AG10803 (cell line): ENCODE measurements at regions not wholly inside any gene's neighbourhood (a gene's known extent, or its start where the extent isn't known, plus 50 kb on each side); places are given as distances from the start of the nearest gene placed in this dataset.

Experiments used
- DNase-seq: peaks from one replicate; pipeline ENCODE4 v3.0.0; 2010; ENCODE audit warnings: low read depth
- H3K4me3 ChIP-seq: 2 replicates; pipeline ENCODE4 v1.5.1; 2011; ENCODE audit warnings: mild to moderate bottlenecking, low read length, control low read depth
- TF ChIP-seq, protein P1 (sequence below): conservative IDR thresholded peaks from 2 replicates; pipeline ENCODE4 v1.5.1; 2011; ENCODE audit warnings: mild to moderate bottlenecking, low read length, control low read depth, inconsistent platforms

DNA sequence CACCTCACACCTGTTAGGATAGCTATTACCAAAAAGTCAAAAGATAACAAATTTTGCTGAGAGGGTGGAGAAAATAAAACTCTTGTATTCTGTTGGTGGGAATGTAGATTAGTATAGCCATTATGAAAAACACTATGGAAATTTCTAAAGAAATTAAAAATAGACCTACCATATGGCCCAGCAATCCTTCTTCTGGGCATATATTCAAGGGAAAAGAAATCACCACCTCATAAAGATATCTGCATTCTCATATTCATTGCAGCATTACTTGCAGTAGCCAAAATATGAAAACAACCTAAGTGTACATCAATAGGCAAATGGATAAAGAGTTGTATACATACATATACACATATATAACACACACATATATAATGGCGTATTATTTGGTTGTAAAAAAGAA lies 791.6 kb upstream of the RGS18 start:
- H3K4me3 ChIP-seq, result no peak overlapping the region
- no peak for DNase-seq
- TF ChIP-seq, protein P1, sequence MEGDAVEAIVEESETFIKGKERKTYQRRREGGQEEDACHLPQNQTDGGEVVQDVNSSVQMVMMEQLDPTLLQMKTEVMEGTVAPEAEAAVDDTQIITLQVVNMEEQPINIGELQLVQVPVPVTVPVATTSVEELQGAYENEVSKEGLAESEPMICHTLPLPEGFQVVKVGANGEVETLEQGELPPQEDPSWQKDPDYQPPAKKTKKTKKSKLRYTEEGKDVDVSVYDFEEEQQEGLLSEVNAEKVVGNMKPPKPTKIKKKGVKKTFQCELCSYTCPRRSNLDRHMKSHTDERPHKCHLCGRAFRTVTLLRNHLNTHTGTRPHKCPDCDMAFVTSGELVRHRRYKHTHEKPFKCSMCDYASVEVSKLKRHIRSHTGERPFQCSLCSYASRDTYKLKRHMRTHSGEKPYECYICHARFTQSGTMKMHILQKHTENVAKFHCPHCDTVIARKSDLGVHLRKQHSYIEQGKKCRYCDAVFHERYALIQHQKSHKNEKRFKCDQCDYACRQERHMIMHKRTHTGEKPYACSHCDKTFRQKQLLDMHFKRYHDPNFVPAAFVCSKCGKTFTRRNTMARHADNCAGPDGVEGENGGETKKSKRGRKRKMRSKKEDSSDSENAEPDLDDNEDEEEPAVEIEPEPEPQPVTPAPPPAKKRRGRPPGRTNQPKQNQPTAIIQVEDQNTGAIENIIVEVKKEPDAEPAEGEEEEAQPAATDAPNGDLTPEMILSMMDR, result no peak

DNA sequence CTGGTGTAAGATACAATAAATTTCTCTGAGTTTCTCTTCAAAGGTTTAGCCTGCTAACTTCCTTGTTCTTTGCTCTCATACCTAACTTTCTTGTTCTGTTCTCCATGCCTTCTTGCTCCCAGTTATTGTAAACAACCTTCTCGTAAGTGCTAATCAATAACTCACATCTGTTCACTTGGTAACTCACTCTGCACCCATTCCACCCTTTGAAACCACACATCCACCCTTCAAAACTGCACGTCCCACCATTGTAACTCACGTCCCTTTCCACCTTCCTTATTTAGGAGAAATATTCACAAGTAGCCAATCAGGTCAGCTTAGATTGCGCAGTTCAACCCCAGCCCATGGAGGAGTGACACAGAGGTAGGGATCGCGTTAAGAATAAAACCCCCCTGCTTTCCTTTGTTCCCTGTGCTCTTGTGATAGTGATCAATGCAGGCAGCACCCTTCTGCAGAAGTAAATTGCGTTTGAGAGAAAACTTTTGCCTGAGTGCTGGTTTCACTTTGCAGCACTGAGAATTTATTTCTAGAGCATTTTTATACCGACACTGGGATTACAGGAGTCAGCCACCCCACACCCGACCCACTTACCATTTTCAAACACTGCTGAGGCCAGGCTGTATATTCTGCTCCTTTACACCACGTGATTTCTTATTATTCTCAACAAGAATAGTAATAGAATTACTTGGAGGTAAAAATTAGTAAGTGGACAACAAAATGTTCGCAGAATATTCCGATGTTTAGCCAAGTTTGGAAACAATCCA lies 789.2 kb upstream of the RGS18 start:
- no peak overlapping the region for H3K4me3 ChIP-seq
- TF ChIP-seq, protein P1, result no peak
- DNase-seq, result no peak

DNA sequence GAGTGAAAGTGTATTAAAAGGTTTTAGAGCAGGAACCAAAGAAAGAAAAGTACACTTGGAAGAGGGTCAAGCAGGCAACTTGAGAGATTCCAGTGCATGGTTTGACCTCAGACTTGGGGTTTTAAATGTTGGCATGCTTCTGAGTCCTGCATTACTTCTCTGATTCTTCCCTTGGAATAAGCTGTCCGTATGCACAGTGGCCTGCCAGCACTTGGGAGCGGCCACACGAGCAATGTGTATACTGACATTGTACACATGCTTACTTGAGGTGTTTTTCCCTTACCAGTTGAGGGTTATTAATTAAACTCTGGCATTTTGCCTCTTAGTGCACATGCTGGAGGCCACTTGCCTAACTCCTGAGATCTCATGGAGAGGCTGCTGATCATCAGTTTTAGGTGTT lies 786.6 kb upstream of the RGS18 start:
- H3K4me3 ChIP-seq, result no peak overlapping the region
- TF ChIP-seq, protein P1, result no peak
- no peak for DNase-seq

DNA sequence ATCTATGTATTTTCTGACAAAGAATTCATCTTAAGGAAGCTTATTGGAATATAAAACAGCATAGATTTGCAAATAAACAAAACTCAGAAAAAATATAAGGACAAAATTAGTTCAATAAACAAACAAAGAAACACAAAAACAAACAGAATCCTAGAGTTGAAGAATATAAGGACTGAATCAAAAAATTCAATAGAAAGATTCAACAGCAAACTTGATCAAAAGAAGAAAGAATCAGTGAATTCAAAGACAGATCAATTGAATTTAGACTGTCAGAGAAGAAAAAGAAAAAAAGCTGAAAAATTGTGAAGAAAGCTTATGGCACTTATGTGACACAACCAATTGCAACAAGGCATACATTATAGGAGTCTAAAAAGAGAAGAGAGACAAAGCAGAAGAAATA lies 770.0 kb upstream of the RGS18 start:
- no peak overlapping the region for H3K4me3 ChIP-seq
- no peak for DNase-seq
- TF ChIP-seq, protein P1, result no peak

DNA sequence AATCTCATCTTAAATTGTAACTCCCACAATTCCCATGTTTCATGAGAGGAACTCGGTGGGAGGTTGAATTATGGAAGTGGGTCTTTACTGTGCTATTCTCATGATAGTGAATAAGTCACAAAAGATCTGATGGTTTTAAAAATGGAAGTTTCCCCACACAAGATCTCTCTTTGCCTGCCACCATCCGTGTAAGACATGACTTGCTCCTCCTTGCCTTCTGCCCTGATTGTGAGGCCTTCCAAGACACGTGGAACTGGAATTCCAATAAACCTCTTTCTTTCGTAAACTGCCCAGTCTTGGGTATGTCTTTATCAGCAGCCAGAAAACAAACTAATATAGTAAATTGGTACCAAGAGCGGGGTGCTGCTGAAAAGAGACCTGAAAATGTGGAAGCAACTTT lies 761.6 kb upstream of the RGS18 start:
- no peak for DNase-seq
- TF ChIP-seq, protein P1, result no peak
- H3K4me3 ChIP-seq, result no peak overlapping the region

DNA sequence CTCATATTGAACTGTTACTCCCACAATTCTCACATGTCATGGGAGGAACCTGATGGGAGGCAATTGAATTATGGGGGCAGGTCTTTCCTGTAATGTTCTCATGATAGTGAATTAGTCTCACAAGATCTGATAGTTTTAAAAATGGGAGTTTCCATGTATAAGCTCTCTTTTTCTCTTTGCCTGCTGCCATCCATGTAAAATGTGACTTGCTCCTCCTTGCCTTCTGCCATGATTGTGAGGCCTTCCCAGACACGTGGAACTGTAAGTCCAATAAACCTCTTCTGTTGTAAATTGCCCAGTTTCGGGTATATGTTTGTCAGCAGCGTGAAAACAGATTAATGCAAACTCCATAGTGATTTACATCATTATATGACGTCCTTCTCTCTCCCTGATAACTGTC lies 759.7 kb upstream of the RGS18 start:
- no peak for DNase-seq
- H3K4me3 ChIP-seq, result no peak overlapping the region
- TF ChIP-seq, protein P1, result no peak

DNA sequence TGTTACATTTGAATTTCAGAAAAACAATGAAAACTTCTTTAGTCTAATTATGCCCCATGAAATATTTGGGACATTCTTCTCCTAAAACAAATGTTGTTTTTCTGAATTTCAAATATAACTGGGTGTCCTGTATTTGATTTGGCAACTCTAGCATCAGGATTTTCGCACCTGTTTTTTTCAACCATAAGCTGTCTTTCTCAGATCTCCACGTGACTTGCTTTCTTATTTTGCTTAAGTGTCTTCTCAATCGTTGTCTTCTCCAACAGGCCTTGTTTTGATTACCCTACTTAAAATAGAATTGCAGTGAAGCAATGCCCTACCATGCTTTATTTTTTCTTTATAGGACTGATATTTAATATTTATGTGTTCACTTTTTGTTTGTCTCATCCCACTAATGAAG lies 752.8 kb upstream of the RGS18 start:
- TF ChIP-seq, protein P1, result no peak
- H3K4me3 ChIP-seq, result no peak overlapping the region
- no peak for DNase-seq
